ENCODE measurements at regions not wholly inside any gene's neighbourhood (a gene's known extent, or its start where the extent isn't known, plus 50 kb on each side); places are given as distances from the start of the nearest gene placed in this dataset.

GRCh38 chr11:96760815-96761214 is 371.0 kb downstream of the JRKL start:
- Histone ChIP-seq H3K27me3 (no peaks in the 10 kb centered on the region), H3K4me1 (no peaks in the 10 kb centered on the region), H3K27ac (no peak overlapping the region), H3K36me3 (no peaks in the 10 kb centered on the region), H3K9me3 (no peaks in the 10 kb centered on the region), H3K4me3 (no peak overlapping the region)
- intact Hi-C loops (cut with DNase I): no loop called here
- DNase-seq: no peak
- TF ChIP-seq CTCF (IDR thresholded peaks at IDR 0.05): no peak
- TF ChIP-seq POLR2A (IDR thresholded peaks at IDR 0.05): no peak

GRCh38 chr11:96761451-96761850 is 371.6 kb downstream of the JRKL start:
- no peak overlapping the region for H3K27ac ChIP-seq
- no peak for TF ChIP-seq CTCF (IDR thresholded peaks at IDR 0.05)
- no peak for TF ChIP-seq POLR2A (IDR thresholded peaks at IDR 0.05)
- no peaks in the 10 kb centered on the region for H3K27me3 ChIP-seq
- WGBS, 2 donors: 32 to 75% methylated on average over 1 of the region's 1 CpG
- intact Hi-C loops (cut with DNase I): no loop called here
- H3K4me1 ChIP-seq: no peaks in the 10 kb centered on the region
- no peak overlapping the region for H3K4me3 ChIP-seq
- H3K36me3 ChIP-seq: no peaks in the 10 kb centered on the region
- no peak for DNase-seq
- no peaks in the 10 kb centered on the region for H3K9me3 ChIP-seq

- Histone ChIP-seq H3K36me3 (no peaks in the 10 kb centered on the region), H3K27ac (no peak overlapping the region), H3K9me3 (no peaks in the 10 kb centered on the region), H3K4me3 (no peak overlapping the region), H3K27me3 (no peaks in the 10 kb centered on the region), H3K4me1 (no peaks in the 10 kb centered on the region)
- TF ChIP-seq POLR2A (IDR thresholded peaks at IDR 0.05) (no peak), CTCF (IDR thresholded peaks at IDR 0.05) (no peak)
- no peak for DNase-seq
- intact Hi-C loops (cut with DNase I): no loop called here
- WGBS, 2 donors: 68 to 75% methylated on average over 3 of the region's 3 CpGs
Observed at GRCh38 chr11:96763244-96763643, 373.4 kb downstream of the JRKL start.

- no peaks in the 10 kb centered on the region for H3K36me3 ChIP-seq
- no peaks in the 10 kb centered on the region for H3K27me3 ChIP-seq
- H3K4me1 ChIP-seq: no peaks in the 10 kb centered on the region
- H3K27ac ChIP-seq: no peak overlapping the region
- no peak overlapping the region for H3K4me3 ChIP-seq
- TF ChIP-seq CTCF (IDR thresholded peaks at IDR 0.05): no peak
- TF ChIP-seq POLR2A (IDR thresholded peaks at IDR 0.05): no peak
- H3K9me3 ChIP-seq: peaks cover 0 to 5% (median 0%) of the 10 kb centered on the region in 3 donors
- intact Hi-C loops (cut with DNase I): no loop called here
- DNase-seq: no peak
Observed at GRCh38 chr11:96778272-96778671, 388.5 kb downstream of the JRKL start.

GRCh38 chr11:96779030-96779429 is 389.2 kb downstream of the JRKL start:
- H3K9me3 ChIP-seq: peaks cover 0 to 5% (median 0%) of the 10 kb centered on the region in 3 donors
- DNase-seq: no peak
- H3K27me3 ChIP-seq: no peaks in the 10 kb centered on the region
- H3K4me3 ChIP-seq: no peak overlapping the region
- no peak for TF ChIP-seq POLR2A (IDR thresholded peaks at IDR 0.05)
- no peak for TF ChIP-seq CTCF (IDR thresholded peaks at IDR 0.05)
- H3K4me1 ChIP-seq: no peaks in the 10 kb centered on the region
- intact Hi-C loops (cut with DNase I): no loop called here
- H3K27ac ChIP-seq: no peak overlapping the region
- H3K36me3 ChIP-seq: no peaks in the 10 kb centered on the region

Data from esophagus squamous epithelium (tissue), 5 donors.